ENCODE measurements at regions not wholly inside any gene's neighbourhood (a gene's known extent, or its start where the extent isn't known, plus 50 kb on each side); places are given as distances from the start of the nearest gene placed in this dataset.

DNA sequence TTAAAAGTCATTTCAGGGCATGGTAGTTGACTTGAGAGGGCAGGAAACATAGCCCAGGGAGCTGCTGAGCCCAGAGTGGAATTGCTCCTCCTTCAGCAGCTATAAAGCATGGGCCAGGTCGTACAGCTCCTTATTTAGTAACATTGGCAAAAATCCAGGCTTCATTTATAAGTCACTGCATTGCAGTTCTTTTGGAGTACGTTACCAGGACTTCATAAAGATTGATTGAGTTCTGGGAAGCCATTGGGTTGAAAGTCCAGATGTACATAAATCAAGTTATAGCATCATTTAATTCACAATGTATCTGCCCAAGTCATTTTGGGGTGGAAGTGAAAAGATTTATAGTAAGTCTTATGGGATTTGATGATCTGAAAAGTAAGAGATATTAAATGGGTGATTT lies 53.0 kb upstream of the ANKEF1 start:
- no peak for DNase-seq

DNA sequence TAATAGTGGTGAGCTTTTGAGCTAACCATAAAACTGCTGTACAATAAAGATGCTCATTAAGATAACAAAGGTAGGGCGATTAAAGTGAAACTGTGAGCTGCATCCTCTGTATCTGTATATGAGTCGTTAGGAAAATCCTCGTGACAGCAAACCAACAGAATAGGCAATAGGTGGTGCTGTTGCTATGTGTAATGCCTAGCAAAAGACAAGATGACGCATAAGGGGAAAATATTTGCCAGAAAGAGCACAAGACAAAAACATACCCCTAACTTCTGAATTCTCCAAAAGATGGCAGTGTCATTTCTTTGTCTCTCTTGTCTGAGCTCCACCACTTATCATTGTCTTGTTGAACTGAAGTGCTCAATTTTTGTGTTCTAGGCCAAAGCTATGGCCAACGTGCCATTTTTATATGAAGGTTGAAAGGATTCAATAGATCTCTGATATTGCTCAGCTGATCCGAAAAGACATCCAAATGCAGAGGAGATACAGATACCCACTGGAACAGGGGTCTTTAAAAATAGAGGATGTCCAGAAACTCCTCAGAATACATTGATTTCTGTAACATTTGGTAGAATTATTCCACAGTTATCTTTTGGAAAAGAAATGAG lies 56.3 kb upstream of the ANKEF1 start:
- DNase-seq, result peak; percentile 71

GRCh38 chr20:9977629-9978028 lies 57.2 kb upstream of the ANKEF1 start:
- DNase-seq, result no peak

- no peak for DNase-seq
These were observed 60.5 kb upstream of the ANKEF1 start for GRCh38 chr20:9974324-9974723.

- no peak for DNase-seq
These were observed 63.0 kb upstream of the ANKEF1 start for GRCh38 chr20:9971746-9972145.

DNA sequence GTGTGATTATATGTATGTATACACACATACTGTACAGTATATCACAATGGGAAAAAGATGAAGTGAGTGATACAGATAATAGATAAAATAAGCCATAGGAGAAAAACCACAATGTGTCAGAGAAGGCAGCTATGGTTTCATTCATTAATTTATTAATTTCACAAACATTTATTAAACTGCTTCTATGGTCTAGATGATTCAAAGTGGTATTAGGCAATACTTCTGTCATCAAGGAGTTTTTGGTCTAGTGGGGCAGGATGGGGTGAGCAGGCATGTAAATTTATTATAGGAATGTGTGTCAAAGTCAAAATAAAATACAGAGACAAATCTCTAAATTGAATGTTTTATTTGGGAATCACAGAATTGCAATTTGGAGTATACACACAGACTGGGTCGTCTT lies 65.2 kb upstream of the ANKEF1 start:
- no peak for DNase-seq

DNA sequence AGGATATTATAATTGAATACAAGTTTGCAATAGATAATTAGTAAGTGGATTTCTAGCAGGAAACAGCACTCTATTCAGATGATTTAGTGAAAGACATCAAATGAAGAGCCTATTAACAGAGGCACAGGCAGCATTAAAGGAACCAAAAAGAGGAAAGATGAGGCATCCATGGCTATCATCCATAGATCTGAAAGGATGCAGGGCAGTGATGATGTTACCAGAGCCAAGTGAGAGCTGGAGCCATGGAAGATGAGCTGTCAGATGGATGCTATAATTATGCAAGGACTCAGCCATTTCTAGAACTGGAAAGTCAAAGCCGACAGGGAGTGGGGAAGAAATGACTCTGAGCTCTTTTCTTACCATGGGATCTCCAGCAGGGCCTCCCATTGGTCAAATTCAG lies 66.8 kb upstream of the ANKEF1 start:
- DNase-seq, result no peak

- DNase-seq, result no peak
These were observed 67.8 kb upstream of the ANKEF1 start for GRCh38 chr20:9966966-9967365.

DNA sequence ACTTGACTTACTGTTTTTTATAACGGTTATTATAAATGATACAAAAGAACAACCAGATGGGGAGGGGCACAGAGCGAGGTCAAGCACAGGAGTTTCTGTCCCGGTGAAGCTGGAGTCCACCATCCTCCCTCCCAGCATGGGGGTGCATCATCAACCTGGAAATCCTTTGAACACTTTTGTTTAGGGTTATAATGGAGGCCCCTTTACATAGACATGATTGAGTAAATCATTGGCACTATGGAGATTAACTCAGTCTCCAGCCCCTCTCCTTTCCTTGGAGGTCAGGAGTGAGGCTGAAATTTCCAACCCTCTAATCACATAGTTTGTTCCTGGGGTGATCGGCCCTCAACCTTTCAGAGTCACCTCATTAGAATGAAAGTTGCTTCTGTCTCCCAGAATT lies 71.8 kb upstream of the ANKEF1 start:
- DNase-seq, result no peak

GRCh38 chr20:9958693-9959092 lies 76.1 kb upstream of the ANKEF1 start:
- no peak for DNase-seq

GRCh38 chr20:9955646-9956045 lies 79.1 kb upstream of the ANKEF1 start:
- DNase-seq, result no peak

DNA sequence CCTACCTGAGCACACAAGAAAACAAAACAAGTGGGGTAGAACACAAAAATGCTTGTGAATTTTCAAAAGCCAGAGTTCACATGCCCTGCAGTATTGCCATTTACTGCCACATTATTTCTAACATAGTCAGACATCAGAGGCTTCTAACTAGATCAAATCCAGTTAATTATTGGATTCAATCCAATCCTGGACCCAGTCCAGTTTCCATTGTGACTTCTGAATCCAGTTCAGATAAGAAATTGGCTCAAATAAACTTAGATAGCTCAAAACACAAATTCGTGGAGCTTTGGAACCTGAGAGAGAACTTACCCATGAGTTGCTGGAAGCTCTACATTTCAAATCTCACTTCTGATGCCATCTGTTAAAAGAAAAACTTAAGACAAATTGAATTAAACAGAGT lies 85.2 kb upstream of the ANKEF1 start:
- no peak for DNase-seq

GRCh38 chr20:9945408-9945807 lies 89.4 kb upstream of the ANKEF1 start:
- DNase-seq, result peak; percentile 63

- no peak for DNase-seq
These were observed 92.1 kb upstream of the ANKEF1 start for GRCh38 chr20:9942736-9943135.

DNA sequence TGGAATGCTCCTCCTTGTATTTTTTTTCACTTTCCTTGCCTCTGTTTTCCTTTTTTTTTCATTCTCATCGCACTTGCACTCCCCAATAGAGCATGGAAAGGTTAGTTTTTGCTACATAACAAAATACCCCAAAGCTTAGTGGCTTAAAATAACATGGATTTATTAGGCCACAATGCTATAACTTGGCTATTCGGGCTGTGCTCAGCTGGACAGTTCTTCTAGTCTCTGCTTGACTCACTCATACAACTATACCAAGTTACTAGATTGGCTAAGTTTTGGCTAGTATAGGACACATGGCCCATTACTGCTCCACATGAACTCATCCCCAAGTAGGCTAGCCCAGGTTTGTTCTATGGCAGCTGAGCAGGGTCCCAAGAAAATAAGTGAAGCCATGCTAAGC lies 94.5 kb upstream of the ANKEF1 start:
- DNase-seq, result no peak

GRCh38 chr20:9939231-9939630 lies 95.6 kb upstream of the ANKEF1 start:
- no peak for DNase-seq

- DNase-seq, result no peak
These were observed 96.4 kb upstream of the PAK5 start for GRCh38 chr20:9935285-9935684.

DNA sequence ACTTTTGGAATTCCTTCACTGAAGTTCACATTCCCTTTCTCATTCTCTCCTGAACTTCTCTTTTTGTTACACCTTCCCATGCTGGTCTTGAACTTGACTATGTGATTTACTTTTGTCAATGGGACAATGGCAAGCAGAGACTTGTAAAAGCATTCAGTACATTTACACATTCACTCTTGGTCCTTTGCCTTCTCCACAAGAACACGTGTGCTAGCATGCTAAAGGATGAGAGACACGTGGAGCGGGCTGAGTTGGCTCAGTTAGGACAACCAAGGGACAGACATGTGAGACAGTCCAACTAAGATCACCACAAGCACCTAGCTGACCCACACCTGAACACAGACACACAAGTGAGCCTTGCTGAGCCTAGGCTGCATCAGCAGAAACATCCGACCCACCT lies 91.3 kb upstream of the PAK5 start:
- no peak for DNase-seq

- no peak for DNase-seq
These were observed 90.1 kb upstream of the PAK5 start for GRCh38 chr20:9928955-9929354.

- no peak for DNase-seq
These were observed 89.4 kb upstream of the PAK5 start for GRCh38 chr20:9928281-9928737.

GRCh38 chr20:9927224-9927623 lies 88.3 kb upstream of the PAK5 start:
- DNase-seq, result no peak

GRCh38 chr20:9926476-9926875 lies 87.6 kb upstream of the PAK5 start:
- no peak for DNase-seq

DNA sequence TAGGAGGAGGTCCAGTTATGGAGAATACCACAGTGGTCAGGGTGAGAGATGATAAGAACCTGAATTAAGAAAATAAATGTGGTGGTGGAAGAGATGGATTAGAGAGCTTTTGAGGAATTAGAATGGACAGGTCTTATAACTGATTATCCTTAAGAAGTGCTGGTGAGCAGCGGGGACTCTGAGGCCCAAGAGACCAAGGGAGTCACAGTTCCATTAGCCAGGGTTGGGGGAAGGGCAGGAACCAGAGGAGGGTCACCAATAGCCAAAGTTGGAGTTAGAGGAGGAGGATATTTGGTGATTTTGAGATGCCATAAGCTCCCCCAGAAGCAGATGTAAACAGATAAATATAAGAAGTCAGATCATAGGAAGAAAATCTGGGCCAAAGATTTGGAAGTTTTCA lies 87.1 kb upstream of the PAK5 start:
- no peak for DNase-seq

DNA sequence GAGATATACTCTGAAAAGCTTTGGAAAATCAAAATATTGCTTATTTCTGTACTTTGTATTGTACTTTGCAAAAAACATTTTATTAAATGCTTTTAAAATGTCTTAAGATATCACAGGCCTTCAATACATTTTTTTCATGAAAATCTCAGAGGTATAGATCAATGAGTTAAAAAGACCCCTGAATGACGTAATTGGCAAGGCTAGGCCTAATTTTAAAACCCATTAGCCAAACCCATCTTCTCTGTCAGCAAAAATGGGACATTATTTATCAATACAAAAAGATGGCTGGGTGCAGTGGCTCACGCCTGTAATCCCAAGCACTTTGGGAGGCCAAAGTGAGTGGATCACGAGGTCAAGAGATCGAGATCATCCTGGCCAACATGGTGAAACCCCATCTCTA lies 84.8 kb upstream of the PAK5 start:
- DNase-seq, result no peak

- DNase-seq, result no peak
These were observed 82.0 kb upstream of the PAK5 start for GRCh38 chr20:9920866-9921265.
